ENCODE measurements at regions not wholly inside any gene's neighbourhood (a gene's known extent, or its start where the extent isn't known, plus 50 kb on each side); places are given as distances from the start of the nearest gene placed in this dataset.
A peak's percentile ranks its signal among the peaks of the same experiment; 100 is the strongest.
"Not testable (repeated sequence)": the region's sequence is repeated elsewhere in the genome, so short reads cannot be mapped to it uniquely, and the experiment has no call there.

- Mint-ChIP-seq H3K36me3 (no peaks in the 10 kb centered on the region), H3K27ac (no peak overlapping the region), H3K27me3 (peaks cover 38% of the 10 kb centered on the region), H3K9me3 (no peaks in the 10 kb centered on the region), H3K4me1 (peaks cover 13% of the 10 kb centered on the region), H3K4me3 (no peak overlapping the region)
- no peak for ATAC-seq
These were observed 139.6 kb upstream of the NRIP1 start for GRCh38 chr21:15204140-15204969.

- ATAC-seq: no peak
- no peak overlapping the region for H3K27ac Mint-ChIP-seq
These were observed 140.1 kb upstream of the NRIP1 start for GRCh38 chr21:15204970-15205286.

GRCh38 chr21:15206514-15206913, 141.7 kb upstream of the NRIP1 start:
- H3K4me3 Mint-ChIP-seq: no peak overlapping the region
- no peaks in the 10 kb centered on the region for H3K9me3 Mint-ChIP-seq

More at GRCh38 chr21:15204970-15205286, 140.1 kb upstream of the NRIP1 start:
- H3K36me3 Mint-ChIP-seq: no peaks in the 10 kb centered on the region
- H3K4me1 Mint-ChIP-seq: peaks cover 13% of the 10 kb centered on the region
- H3K27me3 Mint-ChIP-seq: peaks cover 38% of the 10 kb centered on the region
- no peaks in the 10 kb centered on the region for H3K9me3 Mint-ChIP-seq
- no peak overlapping the region for H3K4me3 Mint-ChIP-seq

GRCh38 chr21:15207231-15207630, 142.4 kb upstream of the NRIP1 start:
- H3K9me3 Mint-ChIP-seq: no peaks in the 10 kb centered on the region
- no peaks in the 10 kb centered on the region for H3K36me3 Mint-ChIP-seq

More at GRCh38 chr21:15206514-15206913, 141.7 kb upstream of the NRIP1 start:
- peak; percentile 83 for ATAC-seq
- Mint-ChIP-seq H3K36me3 (no peaks in the 10 kb centered on the region), H3K27ac (no peak overlapping the region), H3K27me3 (peaks cover 38% of the 10 kb centered on the region), H3K4me1 (peaks cover 13% of the 10 kb centered on the region)

GRCh38 chr21:15207635-15208370, 143.0 kb upstream of the NRIP1 start:
- Mint-ChIP-seq H3K4me3 (no peak overlapping the region), H3K9me3 (no peaks in the 10 kb centered on the region), H3K27ac (no peak overlapping the region), H3K36me3 (no peaks in the 10 kb centered on the region), H3K4me1 (peaks cover 15% of the 10 kb centered on the region), H3K27me3 (peaks cover 38% of the 10 kb centered on the region)
- no peak for ATAC-seq

More at GRCh38 chr21:15207231-15207630, 142.4 kb upstream of the NRIP1 start:
- Mint-ChIP-seq H3K27me3 (peaks cover 38% of the 10 kb centered on the region), H3K27ac (no peak overlapping the region), H3K4me3 (no peak overlapping the region), H3K4me1 (peaks cover 13% of the 10 kb centered on the region)
- ATAC-seq: no peak

GRCh38 chr21:15208786-15209185, 144.0 kb upstream of the NRIP1 start:
- Mint-ChIP-seq H3K4me1 (peaks cover 19% of the 10 kb centered on the region), H3K9me3 (no peaks in the 10 kb centered on the region), H3K27ac (no peak overlapping the region), H3K4me3 (no peak overlapping the region), H3K27me3 (peaks cover 34% of the 10 kb centered on the region), H3K36me3 (no peaks in the 10 kb centered on the region)
- ATAC-seq: no peak

- Mint-ChIP-seq H3K4me1 (peaks cover 19% of the 10 kb centered on the region), H3K27me3 (peaks cover 30% of the 10 kb centered on the region), H3K9me3 (no peaks in the 10 kb centered on the region), H3K27ac (no peak overlapping the region), H3K4me3 (no peak overlapping the region), H3K36me3 (no peaks in the 10 kb centered on the region)
- ATAC-seq: no peak
These were observed 144.4 kb upstream of the NRIP1 start for GRCh38 chr21:15209224-15209623.

- no peak for ATAC-seq
- Mint-ChIP-seq H3K4me1 (peaks cover 19% of the 10 kb centered on the region), H3K4me3 (no peak overlapping the region), H3K36me3 (no peaks in the 10 kb centered on the region), H3K27me3 (peaks cover 20% of the 10 kb centered on the region), H3K27ac (no peak overlapping the region), H3K9me3 (no peaks in the 10 kb centered on the region)
These were observed 145.5 kb upstream of the NRIP1 start for GRCh38 chr21:15210235-15210678.

- no peak for ATAC-seq
These were observed 146.8 kb upstream of the NRIP1 start for GRCh38 chr21:15211491-15212133.

GRCh38 chr21:15212206-15212605, 147.4 kb upstream of the NRIP1 start:
- Mint-ChIP-seq H3K36me3 (no peaks in the 10 kb centered on the region), H3K4me1 (peaks cover 6% of the 10 kb centered on the region), H3K27me3 (peaks cover 9% of the 10 kb centered on the region), H3K9me3 (no peaks in the 10 kb centered on the region), H3K27ac (no peak overlapping the region), H3K4me3 (no peak overlapping the region)
- ATAC-seq: peak; percentile 67

More at GRCh38 chr21:15211491-15212133, 146.8 kb upstream of the NRIP1 start:
- no peak overlapping the region for H3K4me3 Mint-ChIP-seq
- no peaks in the 10 kb centered on the region for H3K9me3 Mint-ChIP-seq
- H3K27me3 Mint-ChIP-seq: peaks cover 9% of the 10 kb centered on the region
- no peak overlapping the region for H3K27ac Mint-ChIP-seq
- peaks cover 11% of the 10 kb centered on the region for H3K4me1 Mint-ChIP-seq
- no peaks in the 10 kb centered on the region for H3K36me3 Mint-ChIP-seq

- not testable (repeated sequence) for ATAC-seq, H3K27ac Mint-ChIP-seq, H3K27me3 Mint-ChIP-seq, H3K36me3 Mint-ChIP-seq, H3K9me3 Mint-ChIP-seq, H3K4me3 Mint-ChIP-seq
- peaks cover 24% of the 10 kb centered on the region for H3K4me1 Mint-ChIP-seq
These were observed 153.7 kb upstream of the NRIP1 start for GRCh38 chr21:15218476-15218875.

- no peaks in the 10 kb centered on the region for H3K36me3 Mint-ChIP-seq
- no peak overlapping the region for H3K27ac Mint-ChIP-seq
- H3K9me3 Mint-ChIP-seq: no peaks in the 10 kb centered on the region
- no peak overlapping the region for H3K4me3 Mint-ChIP-seq
- peaks cover 3% of the 10 kb centered on the region for H3K27me3 Mint-ChIP-seq
- ATAC-seq: no peak
- H3K4me1 Mint-ChIP-seq: peaks cover 24% of the 10 kb centered on the region
These were observed 154.2 kb upstream of the NRIP1 start for GRCh38 chr21:15219039-15219438.

GRCh38 chr21:15219894-15220293, 155.1 kb upstream of the NRIP1 start:
- ATAC-seq: peak; percentile 46
- peak overlapping the region; percentile 55 for H3K4me3 Mint-ChIP-seq
- no peak overlapping the region for H3K27ac Mint-ChIP-seq
- H3K9me3 Mint-ChIP-seq: no peaks in the 10 kb centered on the region
- no peaks in the 10 kb centered on the region for H3K36me3 Mint-ChIP-seq
- peaks cover 11% of the 10 kb centered on the region for H3K27me3 Mint-ChIP-seq
- H3K4me1 Mint-ChIP-seq: peaks cover 24% of the 10 kb centered on the region

GRCh38 chr21:15221799-15222386, 157.1 kb upstream of the NRIP1 start:
- ATAC-seq: peak; percentile 83
- H3K27me3 Mint-ChIP-seq: peaks cover 14% of the 10 kb centered on the region
- no peak overlapping the region for H3K4me3 Mint-ChIP-seq
- no peaks in the 10 kb centered on the region for H3K9me3 Mint-ChIP-seq
- H3K4me1 Mint-ChIP-seq: peaks cover 24% of the 10 kb centered on the region
- no peaks in the 10 kb centered on the region for H3K36me3 Mint-ChIP-seq
- H3K27ac Mint-ChIP-seq: no peak overlapping the region

- ATAC-seq: peak; percentile 52
- Mint-ChIP-seq H3K27ac (no peak overlapping the region), H3K4me3 (no peak overlapping the region), H3K36me3 (no peaks in the 10 kb centered on the region), H3K9me3 (no peaks in the 10 kb centered on the region), H3K27me3 (peaks cover 14% of the 10 kb centered on the region), H3K4me1 (peaks cover 24% of the 10 kb centered on the region)
These were observed 157.9 kb upstream of the NRIP1 start for GRCh38 chr21:15222707-15223106.
